HEK293T (cell line): ENCODE measurements at regions not wholly inside any gene's neighbourhood (a gene's known extent, or its start where the extent isn't known, plus 50 kb on each side); places are given as distances from the start of the nearest gene placed in this dataset.

Experiments used
- ARNT ChIP-seq: fragments of 450-650 bp; IDR thresholded peaks from 2 replicates; pipeline ENCODE4 v1.6.1; 2017; ENCODE audit warnings: mild to moderate bottlenecking
- BHLHE40 ChIP-seq: fragments of 450-650 bp; IDR thresholded peaks from 2 replicates; pipeline ENCODE4 v1.6.1; 2016; ENCODE audit warnings: mild to moderate bottlenecking, moderate library complexity, borderline replicate concordance
- FOXK2 ChIP-seq: fragments of 450-650 bp; IDR thresholded peaks from 2 replicates; pipeline ENCODE4 v1.6.1; 2016; ENCODE audit warnings: mild to moderate bottlenecking
- L3MBTL2 ChIP-seq: fragments of 450-650 bp; conservative IDR thresholded peaks from 2 replicates; pipeline ENCODE4 v1.6.1; 2016; ENCODE audit warnings: mild to moderate bottlenecking
- LEF1 ChIP-seq: fragments of 450-650 bp; IDR thresholded peaks from 2 replicates; pipeline ENCODE4 v1.6.1; 2017; ENCODE audit warnings: mild to moderate bottlenecking, borderline replicate concordance
- SP1 ChIP-seq: fragments of 450-650 bp; IDR thresholded peaks from 2 replicates; pipeline ENCODE4 v1.6.1; 2017
- TARDBP ChIP-seq: fragments of 450-650 bp; IDR thresholded peaks from 2 replicates; pipeline ENCODE4 v1.6.1; 2016
- TF ChIP-seq, protein P1 (sequence below): fragments of 450-650 bp; IDR thresholded peaks from 2 replicates; pipeline ENCODE4 v1.6.1; 2016

DNA sequence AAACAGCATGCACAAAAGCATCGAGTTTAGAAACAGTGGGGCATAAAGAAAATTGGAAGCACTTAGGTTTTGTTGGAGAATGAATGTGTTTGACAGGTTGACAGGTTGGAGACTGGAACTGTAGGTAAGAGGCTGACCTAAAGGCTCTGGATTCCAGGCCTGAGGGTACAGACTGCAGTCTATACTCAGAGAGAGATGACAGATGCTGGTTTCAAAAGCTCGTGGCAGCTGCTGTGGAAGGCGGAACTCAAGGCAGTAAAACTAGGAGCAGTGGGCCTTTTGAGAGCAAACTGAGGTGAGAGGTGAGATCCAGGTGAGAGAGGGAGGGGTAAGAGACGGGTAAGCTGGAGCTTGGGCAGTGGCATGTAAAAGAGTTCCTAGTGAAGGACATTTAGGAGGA lies 415.2 kb downstream of the TRIML1 start:
- no peak for TF ChIP-seq SP1
- no peak for TF ChIP-seq FOXK2
- TF ChIP-seq TARDBP: no peak
- no peak for TF ChIP-seq L3MBTL2
- no peak for TF ChIP-seq ARNT
- no peak for TF ChIP-seq LEF1
- no peak for TF ChIP-seq BHLHE40
- TF ChIP-seq, protein P1, sequence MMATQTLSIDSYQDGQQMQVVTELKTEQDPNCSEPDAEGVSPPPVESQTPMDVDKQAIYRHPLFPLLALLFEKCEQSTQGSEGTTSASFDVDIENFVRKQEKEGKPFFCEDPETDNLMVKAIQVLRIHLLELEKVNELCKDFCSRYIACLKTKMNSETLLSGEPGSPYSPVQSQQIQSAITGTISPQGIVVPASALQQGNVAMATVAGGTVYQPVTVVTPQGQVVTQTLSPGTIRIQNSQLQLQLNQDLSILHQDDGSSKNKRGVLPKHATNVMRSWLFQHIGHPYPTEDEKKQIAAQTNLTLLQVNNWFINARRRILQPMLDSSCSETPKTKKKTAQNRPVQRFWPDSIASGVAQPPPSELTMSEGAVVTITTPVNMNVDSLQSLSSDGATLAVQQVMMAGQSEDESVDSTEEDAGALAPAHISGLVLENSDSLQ: no peak
